Eye (tissue), 1 donor: ENCODE measurements at regions not wholly inside any gene's neighbourhood (a gene's known extent, or its start where the extent isn't known, plus 50 kb on each side); places are given as distances from the start of the nearest gene placed in this dataset.

Source experiments
- DNase-seq: peaks from one replicate; pipeline ENCODE4 v3.0.0-alpha.2; 2015

- DNase-seq, result no peak
These were observed 63.0 kb upstream of the PRSS58 start for GRCh38 chr7:142320883-142321282.

DNA sequence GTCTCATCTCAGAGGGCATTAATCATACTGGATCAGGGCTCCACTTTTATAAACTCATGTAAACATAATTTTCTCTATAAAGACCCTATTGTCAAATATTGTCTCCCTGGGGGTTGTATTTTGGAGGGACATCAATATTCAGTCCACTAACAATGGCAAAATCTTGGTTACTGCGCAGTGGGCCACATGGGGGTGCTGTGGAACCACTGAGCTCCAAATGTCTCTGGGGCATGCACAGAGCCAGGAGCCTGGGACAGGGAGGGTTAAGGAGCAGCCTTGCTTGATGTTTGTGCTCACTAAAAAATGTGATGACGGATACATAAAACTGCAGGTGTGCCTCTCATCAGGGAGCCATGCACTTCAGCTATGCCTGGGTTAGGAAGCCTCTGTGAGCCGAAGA is 62.1 kb upstream of the PRSS58 start:
- peak; percentile 24 for DNase-seq

DNA sequence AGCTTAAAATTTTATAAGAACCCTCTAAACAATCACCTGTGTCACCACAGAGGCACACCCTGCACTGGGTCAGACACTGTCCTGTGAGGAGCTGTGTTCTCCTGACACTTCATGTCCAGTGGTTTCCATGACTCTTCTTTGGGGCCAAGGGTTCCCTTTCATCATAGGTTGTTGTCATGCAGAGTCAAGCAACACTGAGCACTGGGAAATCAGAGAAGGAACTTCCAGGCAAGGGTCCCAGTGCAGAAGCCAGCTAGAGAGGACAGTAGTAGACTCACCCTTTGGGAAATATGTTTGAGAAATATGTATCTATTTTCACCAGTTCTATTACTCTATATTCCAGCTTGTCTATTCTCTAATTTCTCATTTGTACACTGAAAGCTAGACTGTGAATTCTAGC is 56.4 kb upstream of the PRSS58 start:
- no peak for DNase-seq

- no peak for DNase-seq
These were observed 55.7 kb upstream of the PRSS58 start for GRCh38 chr7:142313528-142313927.

GRCh38 chr7:142311876-142312275 is 54.0 kb upstream of the PRSS58 start:
- no peak for DNase-seq

- no peak for DNase-seq
These were observed 51.1 kb upstream of the PRSS58 start for GRCh38 chr7:142308918-142309317.

DNA sequence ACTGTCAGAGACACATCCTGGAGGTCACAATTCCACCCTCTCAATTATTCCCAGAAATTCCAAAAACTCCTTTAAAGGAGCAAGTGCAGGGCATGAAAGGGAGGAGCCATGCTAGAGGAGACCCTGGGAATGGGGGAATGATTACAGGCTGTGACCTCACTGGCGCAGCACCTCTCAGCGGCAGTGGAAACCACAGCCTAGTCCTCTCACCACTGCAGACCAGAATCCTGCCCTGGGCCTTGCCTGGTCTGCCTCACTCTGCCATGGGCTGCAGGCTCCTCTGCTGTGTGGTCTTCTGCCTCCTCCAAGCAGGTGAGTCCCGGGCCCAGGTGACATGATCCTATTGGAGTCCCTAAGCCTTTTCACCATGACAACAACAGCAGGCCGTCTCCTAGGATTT is 50.5 kb upstream of the PRSS58 start:
- no peak for DNase-seq
